Fibroblast of skin of scalp (primary cell): ENCODE measurements at regions not wholly inside any gene's neighbourhood (a gene's known extent, or its start where the extent isn't known, plus 50 kb on each side); places are given as distances from the start of the nearest gene placed in this dataset.

Source experiments
- DNase-seq: peaks from one replicate; pipeline ENCODE4 v3.0.0-alpha.2; 2013

DNA sequence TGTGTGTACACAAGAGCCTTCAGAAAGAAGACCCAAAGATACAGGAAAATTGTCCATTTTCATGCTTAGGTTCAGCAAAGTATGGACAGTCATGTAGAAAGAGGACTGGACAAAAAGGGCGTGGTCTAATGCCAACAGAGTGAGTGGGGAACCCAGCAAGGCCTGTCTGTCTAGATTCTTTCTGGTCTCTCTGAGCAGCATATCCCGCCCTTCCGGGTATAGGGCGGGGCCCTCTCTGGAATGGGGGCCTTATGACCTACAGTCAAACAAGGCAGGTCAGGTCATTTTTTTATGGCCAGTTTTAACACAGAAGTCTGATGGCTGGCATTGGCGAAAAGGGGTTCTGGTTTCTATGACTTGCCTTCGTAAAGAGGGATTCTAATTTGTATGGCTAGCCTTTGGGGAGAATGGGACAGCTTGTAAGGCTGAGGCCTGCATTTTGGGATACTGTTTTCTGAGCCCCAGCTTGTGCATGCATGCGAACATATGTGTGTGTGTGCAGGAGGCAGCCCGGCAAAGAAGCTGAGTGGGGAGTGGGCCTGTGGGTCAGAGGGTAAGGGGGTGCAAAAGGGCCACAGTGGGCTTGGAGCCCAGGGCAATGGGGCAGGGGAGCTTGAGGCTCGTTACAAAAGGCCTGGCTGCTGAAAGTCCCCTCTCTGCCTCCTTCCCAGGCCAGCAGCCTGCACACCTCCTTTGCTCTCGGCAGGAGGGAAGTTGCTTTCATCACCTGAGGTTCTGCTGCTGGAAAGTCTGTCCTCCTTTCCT is 130.5 kb upstream of the B3GAT1 start:
- DNase-seq = no peak

DNA sequence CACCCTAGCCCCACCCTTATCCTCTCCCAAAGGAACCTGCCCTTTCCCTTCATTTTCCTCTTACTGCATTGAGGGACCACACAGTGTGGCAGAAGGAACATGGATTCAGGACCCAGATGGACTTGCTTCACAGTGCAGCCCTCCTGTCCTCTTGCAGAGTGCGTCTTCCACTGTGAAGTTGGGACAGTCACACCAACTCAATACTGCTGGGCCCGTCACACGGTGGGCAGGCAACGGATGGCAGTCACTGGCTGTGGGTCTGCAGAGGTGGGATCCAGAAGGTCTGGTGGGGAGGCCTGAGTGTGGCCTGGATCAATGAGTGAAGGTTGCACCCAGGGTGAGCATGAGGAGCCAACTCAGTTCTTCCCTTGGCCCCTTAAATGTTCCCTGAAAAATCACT is 129.9 kb upstream of the B3GAT1 start:
- DNase-seq = no peak

DNA sequence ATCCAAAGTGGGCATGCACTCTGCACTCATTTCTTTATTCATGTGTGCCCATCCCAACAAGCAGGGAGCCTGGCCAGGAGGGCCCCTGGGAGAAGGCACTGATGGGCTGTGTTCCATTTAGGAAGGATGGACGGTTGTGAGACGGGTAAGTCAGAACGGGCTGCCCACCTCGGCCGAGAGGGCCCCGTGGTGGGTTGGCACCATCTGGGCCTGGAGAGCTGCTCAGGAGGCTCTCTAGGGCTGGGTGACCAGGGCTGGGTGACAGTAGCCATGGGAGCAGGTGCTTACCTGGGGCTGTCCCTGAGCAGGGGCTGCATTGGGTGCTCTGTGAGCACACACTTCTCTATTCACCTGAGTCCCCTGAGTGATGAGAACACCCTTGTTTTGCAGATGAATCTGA is 129.3 kb upstream of the B3GAT1 start:
- DNase-seq = no peak

DNA sequence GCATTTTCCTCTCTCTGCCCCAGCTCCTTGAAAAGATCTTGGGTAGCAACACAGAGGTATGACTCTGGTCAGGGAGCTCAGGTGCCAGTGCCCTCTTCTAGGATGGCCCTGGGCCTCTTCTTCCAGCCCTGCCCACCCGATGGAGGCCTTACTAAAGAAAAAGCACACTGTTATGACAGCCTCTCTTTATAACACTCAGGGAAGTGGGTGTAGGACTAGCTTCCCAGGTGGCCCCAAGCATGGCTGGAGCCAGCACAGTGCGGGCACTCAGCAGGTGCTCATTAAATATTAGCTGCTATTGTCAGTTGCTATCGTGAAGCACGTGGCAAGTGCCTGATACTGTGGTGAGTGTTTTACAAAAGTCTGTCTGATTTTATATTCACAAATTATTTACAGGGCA is 127.2 kb upstream of the B3GAT1 start:
- no peak for DNase-seq

DNA sequence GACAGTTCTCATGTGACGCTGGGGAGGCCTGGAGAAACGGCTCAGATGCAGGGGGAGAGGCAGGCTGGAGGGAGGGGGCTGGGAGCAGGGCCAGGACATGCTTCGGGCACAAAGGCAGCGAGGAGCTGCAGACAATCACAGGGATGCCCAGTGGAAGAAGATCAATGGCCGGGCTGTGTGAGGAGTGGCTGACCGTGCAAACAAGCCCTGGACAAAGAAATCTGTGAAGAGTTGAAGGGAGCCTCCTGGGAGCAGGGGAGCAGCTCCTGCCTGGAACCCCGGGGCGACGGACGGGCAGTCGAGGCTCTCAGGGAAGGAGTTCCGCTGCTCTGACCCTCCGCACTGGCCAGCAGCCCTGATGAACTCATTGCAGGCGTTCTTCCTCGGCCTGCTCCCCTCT is 126.7 kb upstream of the B3GAT1 start:
- no peak for DNase-seq

DNA sequence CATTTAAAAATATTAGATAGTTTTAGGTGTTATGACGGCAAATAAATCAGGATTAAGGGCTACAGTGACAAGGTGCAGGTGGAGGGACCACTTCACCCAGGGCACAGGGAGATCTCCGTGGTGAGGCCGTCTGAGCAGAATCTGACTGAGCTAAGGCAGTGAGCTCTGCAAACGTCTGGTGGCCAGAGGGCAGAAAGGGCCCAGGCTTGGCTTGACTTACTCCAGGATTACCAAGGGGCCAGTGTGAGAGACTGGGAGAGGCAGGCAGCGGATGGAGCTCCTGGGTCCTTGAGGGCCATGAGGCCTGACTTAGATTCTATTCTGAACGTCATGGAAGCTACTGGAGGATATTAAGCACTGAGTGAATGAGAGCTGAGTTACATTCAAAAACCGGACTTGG is 125.9 kb upstream of the B3GAT1 start:
- DNase-seq = no peak

DNA sequence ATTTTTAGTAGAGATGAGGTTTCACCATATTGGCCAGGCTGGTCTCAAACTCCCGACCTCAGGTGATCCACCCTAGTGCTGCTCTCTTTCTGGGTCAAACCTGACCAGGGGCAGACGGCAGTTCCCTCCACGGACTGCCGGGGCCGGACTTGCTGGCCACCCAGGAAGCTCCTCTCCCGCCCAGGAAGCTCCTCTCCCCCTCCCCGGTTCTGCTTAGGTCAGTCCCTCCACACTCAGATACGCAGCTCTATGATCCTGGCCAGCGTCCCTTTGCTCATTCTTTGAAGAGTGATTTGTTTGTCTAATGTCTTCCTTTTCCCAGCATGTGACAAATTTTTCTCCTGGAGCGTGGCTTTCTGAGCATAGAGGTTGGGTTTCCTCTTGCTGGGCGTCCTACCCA is 125.3 kb upstream of the B3GAT1 start:
- DNase-seq = no peak

DNA sequence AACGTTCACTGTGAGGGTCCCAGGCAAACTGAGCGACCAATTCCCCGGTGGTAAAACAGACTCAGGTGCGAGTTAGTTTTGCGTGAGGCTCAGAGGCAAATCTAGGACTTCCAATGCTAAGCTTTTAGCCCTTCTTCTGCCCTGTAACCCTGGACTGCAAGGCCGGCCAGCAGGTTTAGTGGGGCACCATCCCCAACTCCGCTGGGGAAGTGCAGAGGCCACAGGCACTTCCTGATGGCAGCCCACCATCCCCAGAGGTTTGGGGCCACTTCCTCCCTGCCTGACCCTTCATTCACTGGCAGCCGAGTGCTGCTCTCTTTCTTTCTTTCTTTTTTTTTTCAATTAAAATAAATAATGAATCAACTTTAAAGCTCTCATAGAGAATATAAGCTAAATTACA is 124.6 kb upstream of the B3GAT1 start:
- DNase-seq = no peak

DNA sequence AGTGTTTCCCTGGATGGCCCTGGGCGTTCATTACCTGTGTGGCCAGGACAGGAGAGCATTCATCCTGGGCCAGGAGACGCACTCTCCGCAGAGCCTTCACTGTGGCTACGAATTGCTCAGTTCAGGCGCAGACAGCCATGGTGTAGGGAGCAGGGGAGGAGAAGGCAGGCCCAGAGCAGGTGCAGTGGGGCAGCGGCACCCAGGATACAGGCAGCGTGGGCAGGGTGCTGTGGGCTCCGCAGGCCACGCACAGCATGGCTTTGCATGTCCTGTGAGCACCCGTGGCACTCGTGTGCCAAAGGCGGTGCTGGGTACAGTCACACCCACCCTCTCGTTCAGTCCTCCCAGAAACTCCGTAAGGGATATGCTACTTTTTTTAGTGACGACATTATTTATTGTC is 124.2 kb upstream of the B3GAT1 start:
- no peak for DNase-seq

DNA sequence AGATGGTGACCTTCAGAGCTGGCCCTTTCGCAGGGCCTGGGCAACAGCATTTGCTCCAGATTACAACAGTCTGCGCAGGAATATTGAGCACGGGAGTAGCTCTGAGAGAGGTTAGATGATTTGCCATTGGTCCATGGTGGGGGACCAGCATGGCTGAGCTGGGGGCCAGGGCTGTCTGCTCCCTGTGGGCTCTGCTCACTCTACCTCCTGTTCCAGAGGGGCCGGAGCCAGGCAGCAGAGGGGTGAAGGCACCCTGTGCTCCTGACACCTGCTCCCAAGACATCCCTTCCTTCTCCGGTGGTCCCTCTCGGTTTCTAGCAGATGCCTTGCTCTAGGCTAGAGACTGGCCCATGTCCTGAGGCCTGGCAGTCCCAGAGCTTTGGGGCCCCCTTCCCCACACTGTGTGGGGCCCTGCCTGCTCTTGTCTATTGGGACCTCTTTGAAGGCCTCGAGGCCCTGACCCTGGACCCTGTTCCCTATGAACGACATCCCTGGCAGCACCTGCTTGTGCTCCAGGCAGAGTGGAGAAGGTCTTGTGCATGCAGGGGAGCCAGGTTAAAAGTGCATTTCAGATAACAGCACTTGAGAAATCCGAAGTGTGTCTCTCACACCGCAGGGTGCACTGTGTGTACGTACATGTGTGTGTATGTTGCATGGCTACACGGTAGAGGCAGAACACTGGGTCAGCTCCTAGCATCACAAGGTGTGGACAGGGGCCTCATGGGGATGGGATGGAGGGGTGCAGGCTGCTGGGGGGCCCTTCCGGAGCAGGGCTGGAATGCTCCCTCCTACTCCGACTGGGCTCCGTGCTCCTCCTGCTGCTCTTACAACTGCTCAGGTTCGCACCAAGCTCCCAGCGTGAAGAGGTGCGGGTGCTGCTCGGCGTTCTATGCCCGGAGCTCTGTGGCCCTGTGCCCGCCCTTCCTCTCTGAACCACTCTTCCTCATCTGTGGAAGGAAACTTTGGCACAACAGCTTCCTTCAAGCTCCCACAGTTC is 123.3 kb upstream of the B3GAT1 start:
- no peak for DNase-seq

DNA sequence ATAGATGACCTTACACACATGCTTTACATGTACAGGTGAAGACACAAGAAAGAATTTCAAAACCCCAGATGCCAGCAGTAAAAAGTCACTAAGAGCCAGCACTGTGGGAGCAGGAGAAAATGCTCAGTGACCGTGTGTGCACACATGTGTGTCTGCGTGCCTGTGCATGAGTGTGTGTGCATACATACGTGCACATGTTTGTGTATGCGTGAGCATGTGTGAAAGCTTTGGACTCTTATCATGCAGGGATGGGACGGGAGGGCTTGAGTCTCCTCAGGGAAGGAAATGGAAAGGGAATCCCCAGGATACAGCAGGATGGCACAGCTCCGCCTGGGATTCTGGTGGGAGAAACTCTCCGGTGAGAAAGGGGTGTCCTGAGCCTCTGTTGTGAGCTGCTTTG is 121.5 kb upstream of the B3GAT1 start:
- no peak for DNase-seq

DNA sequence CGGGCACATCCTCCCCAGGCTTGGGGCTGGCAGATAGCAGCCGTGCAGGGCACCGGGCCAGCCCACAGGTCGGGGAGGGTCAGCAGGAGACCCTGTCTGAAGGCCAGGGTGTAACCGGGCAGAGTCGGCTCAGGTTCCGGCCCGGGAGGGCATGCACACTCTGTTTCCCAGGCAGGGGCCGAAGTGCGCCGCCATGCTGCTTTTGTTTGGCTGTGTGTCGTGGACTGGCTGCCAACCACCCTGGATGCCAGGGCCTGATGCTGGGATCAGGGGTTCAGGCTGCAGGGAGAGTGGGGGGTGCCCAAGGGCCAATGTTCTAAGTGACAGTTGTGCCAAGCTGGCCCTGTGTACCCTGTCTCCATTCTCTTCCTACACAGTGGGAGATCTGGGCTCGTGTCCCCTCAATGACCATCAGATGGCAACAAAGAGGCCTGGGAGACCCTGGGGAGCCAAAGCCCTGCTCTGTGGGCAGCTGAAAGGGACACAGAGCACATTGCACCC is 120.9 kb upstream of the B3GAT1 start:
- no peak for DNase-seq

DNA sequence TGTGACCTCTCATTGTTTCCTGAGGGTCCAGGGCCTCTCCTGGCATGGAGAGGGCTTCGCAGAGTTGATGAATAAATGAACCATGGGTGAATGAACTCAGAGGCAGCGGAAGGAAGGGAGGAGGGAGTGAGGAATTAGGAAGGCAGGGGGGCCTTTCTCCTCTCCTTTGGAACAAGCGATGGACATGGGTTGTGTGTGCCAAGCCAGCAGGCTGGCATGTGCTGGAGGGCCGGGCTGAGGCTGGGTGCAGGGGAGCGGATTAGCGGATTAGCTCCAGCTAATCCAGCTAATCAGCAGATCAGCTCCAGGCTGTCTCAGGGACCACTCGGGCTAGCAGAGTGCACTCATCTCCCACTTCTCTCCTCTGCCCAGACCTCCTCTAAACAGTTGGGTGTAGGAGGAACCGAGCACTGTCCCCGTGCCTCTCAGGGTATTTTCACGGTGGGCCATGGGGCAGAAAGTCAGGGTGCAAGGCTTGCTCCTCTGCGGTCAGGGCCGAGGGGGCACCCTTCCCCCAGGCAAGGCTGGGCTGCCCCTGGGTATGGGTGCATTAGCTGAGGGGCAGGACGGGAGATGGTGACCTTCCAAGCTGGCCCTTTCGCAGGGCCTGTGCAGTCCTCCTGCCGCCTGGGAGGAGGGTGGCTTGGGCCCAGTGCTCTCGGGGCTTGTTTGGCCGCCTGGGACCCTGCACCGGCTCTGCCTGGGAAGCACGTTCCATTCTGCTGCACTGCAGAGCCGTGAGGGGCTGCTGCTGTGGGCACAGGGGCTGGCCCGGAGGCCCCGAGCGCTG is 120.3 kb upstream of the B3GAT1 start:
- DNase-seq = no peak

DNA sequence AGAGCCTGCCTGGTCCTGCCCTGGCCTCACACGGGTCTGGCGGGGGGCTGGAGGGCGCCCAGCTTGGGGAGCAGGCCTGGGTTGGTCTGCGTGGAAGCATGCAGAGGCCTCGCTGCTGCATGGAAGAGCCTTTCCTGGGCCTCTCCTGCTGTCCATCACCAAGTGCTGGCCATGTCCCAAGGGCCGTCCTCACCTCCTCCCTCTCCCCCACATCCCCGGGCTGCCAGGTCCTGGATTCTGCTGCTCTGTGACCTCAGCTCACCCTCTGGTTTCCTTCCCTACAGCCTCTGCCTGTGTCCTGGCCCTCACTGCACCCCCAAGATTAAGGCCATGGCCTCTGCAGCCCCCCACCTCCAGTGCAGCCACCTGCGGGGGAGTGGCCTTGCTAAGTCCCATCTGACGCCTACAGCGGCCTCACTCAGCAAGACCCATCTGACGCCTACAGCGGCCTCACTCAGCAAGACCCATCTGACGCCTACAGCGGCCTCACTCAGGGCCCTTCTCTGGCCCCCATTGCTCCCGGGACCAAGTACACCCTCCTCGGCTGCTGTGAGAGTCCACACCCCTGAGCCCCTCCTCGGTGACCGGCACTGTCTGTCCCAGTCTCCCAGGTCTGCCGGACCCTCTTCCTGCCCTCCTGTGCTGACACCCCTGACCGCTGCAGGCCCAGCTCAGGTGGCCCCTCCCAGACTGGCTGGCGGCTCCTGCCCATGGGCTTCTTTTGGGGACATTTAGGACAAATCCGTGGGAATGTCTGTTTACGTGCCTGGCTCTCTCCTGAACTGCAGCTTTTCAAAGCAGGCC is 119.5 kb upstream of the B3GAT1 start:
- DNase-seq = no peak

DNA sequence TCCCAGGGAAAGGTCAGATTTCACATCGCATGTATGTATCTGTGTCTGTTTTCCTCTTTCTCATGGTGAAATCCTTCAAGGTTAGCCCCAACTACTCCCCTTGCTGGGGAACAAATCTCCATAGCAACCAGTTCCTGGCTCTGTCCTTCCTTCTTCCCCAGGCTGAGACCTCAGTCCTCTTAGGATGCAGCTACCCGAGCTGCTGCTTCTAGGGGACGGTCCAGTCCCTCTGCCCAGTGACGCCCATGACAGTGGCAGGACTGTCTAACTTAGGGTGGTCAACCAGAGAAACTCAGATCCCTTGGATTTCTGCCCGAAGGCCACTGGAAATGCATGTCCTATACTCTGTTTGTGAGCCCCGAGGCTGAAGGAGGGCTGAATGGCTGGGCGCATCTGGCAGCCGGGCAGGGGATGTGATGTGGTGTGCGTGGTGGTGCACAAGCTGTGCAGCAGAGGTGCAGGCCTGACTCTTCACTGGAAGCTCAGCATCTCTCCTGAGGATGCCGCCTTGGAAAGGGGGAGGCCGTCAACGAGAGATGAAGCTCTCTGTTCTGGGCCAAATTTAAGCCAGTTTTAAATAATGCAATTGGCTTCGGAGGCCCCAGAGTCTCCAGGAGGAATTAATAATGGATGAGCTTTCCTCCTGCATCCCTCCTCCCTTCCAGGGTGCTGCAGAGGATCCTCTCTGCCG is 118.7 kb upstream of the B3GAT1 start:
- no peak for DNase-seq

DNA sequence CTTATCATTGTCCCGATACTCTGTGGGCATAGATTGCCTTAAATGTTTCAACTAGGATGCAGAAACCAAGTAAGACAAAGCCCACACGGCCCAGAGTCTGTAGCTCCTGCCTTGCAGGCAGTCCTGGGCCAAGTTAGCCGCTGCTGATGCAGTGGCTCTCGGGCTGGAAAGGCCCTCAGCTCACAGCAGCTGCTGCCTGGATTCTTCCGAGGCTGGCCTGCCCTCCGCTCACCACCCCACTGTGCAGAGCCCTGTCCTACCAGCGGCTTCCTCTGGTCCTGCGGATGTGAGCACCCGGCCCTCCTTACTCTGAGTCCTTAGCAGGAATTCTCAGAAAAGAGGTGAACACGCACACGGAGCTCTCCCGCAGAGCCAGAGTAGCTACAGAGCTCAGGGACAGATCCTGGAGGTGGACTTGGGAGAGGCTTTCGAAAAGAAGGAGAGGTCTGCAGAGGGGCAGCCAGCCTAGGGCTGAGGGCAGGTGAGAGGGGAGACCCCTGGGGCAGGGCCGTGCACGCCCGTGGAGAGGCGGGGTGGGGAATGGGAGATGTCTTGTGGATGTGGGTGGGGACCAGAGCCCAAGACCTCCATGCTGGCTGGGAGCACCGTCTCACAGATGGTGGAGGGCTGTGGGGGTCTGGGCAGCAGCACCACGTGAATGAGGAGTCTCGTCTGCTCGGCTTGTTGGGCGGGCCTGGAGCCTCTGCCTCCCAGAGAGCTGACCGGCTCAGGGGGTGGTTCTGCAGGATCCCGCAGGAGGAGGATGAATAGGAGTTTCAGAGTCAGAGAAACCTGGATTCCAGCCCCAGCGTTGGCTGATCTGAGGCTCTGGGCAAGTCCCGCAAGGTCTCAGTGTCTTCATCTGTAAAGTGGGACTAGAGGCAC is 117.4 kb upstream of the B3GAT1 start:
- DNase-seq = no peak

DNA sequence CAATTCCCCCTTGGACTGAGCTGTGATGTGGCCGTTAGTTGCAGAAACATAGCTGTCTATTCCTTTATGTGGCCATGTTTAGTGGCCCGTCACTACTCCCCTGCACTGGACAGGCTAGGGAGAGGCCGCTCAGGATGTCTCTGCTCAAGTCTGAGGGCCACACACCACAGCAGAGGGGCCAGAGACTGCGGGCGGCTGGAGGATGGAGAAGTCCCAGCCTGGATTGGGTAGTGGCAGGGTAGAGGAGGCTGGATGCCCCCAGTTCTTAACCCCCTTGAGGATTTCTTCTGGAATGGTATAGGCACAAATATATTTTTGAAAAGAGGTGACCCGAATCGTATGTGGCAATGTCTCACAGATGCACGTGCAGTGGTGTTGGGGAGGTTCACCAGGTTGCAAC is 116.4 kb upstream of the B3GAT1 start:
- DNase-seq = no peak

DNA sequence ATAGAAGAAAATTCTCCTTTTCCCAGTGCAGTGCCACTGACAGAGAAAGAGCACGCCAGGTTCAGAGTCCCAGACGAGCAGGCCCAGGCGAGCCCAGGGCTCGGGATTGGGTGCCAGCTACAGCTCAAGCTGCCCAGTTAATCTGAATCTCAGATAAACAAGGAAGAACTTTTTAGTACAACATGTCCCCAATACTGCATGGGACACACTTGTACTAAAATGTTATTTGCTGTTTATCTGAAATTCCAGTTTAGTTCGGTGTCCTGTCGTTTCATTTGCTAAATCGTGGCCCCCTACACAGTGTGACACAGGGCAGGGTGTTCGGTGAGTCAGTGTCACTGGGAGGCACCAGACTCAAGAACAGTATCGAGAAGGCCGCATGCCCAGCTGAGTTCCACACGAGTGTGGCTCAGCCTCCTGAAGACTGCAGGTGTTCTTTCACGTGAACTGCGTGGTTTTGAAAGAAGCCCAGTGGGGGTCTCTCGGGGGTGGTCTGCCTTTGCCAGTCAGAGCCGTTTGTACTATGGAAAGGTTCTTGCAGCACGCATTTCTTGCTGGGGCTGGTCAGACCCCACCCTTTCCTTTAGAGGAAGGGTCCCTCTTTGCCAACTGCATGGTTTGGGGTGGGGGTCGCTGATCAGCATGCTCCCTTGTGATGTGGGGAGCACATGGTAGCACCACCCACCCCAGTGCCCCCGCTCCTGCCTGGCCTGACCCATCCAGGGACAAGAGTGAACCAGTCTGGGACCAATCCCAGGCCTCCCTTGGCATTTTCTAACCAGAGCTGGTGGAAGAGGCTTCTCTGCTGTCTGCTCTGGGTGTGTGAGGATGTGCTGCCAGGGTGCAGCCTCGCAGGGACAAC is 115.6 kb upstream of the B3GAT1 start:
- DNase-seq = no peak
